ENCODE measurements at regions not wholly inside any gene's neighbourhood (a gene's known extent, or its start where the extent isn't known, plus 50 kb on each side); places are given as distances from the start of the nearest gene placed in this dataset.
"Not testable (repeated sequence)": the region's sequence is repeated elsewhere in the genome, so short reads cannot be mapped to it uniquely, and the experiment has no call there.

DNA sequence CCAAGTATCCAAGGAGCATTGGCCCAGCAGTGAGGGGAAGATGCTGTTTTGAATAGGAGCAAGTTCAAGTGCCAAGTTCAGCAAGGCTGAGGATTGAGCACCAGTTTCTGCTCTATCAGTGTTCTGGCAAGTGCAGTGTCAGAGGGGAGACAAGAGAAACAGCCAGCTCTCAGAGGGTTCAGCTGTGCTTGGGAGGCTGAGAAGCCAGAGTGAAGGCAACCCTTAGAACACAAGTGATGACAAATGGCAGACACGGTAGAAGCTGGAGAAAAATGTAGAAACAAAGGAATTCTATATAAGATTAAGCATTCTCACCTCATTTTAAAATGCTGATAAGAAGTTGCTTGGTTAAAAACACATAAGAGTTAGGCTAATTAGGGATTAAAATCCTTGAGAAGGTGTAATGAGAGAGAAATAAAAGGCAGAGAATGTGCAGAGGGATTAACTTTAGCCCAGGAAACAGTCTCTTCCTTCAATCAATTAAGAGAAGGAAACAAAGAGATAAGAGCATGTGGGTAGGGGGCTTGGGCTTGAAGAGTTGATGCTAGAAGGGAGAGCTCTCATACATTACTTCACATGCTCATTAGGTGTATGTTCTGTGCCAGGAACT lies 475.4 kb downstream of the AJAP1 start:
- BruUV-seq (replicated peaks), result no TSS peak
- Mint-ChIP-seq H3K4me1 (ENCODE audit: low read depth, unreplicated experiment) (no peaks in the 10 kb centered on the region), H3K36me3 (ENCODE audit: insufficient read depth, unreplicated experiment) (no peaks in the 10 kb centered on the region), H3K4me3 (ENCODE audit: low read depth, unreplicated experiment) (no peak overlapping the region), H3K9me3 (ENCODE audit: low read depth, unreplicated experiment) (peaks cover 6% of the 10 kb centered on the region), H3K27ac (ENCODE audit: unreplicated experiment) (no peak overlapping the region), H3K27me3 (ENCODE audit: unreplicated experiment) (no peaks in the 10 kb centered on the region)
- TF ChIP-seq, protein P1, sequence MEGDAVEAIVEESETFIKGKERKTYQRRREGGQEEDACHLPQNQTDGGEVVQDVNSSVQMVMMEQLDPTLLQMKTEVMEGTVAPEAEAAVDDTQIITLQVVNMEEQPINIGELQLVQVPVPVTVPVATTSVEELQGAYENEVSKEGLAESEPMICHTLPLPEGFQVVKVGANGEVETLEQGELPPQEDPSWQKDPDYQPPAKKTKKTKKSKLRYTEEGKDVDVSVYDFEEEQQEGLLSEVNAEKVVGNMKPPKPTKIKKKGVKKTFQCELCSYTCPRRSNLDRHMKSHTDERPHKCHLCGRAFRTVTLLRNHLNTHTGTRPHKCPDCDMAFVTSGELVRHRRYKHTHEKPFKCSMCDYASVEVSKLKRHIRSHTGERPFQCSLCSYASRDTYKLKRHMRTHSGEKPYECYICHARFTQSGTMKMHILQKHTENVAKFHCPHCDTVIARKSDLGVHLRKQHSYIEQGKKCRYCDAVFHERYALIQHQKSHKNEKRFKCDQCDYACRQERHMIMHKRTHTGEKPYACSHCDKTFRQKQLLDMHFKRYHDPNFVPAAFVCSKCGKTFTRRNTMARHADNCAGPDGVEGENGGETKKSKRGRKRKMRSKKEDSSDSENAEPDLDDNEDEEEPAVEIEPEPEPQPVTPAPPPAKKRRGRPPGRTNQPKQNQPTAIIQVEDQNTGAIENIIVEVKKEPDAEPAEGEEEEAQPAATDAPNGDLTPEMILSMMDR (IDR thresholded peaks at IDR 0.05; ENCODE audit: unreplicated experiment), result no peak
- CTCF ChIA-PET, result no interaction called here
- no peak for DNase-seq
- intact Hi-C loops (cut with micrococcal nuclease; ENCODE audit: unreplicated experiment), result no loop called here

DNA sequence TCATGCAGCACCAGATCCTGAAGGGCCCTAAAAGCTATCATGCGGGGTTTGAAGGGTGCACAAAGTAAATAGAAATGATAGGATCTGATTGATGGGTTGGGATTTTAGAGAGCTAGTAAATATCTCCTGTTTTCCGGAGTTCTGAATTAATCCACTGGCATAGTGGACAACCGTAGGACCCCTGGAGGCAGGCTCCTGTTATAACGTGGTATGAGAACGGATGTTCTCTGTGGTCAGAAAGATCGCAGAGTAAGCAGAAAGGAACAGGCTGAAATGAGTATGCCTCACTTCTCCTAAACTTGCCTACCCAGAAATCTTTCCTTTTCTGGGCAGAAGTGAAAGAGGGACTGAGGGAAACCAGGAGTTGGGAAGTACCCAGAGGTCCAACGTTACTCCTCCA lies 470.8 kb downstream of the AJAP1 start:
- TF ChIP-seq, protein P1 (IDR thresholded peaks at IDR 0.05; ENCODE audit: unreplicated experiment), result no peak
- Mint-ChIP-seq H3K27me3 (ENCODE audit: unreplicated experiment) (no peaks in the 10 kb centered on the region), H3K4me3 (ENCODE audit: low read depth, unreplicated experiment) (no peak overlapping the region), H3K36me3 (ENCODE audit: insufficient read depth, unreplicated experiment) (no peaks in the 10 kb centered on the region), H3K9me3 (ENCODE audit: low read depth, unreplicated experiment) (peaks cover 15% of the 10 kb centered on the region), H3K4me1 (ENCODE audit: low read depth, unreplicated experiment) (no peaks in the 10 kb centered on the region), H3K27ac (ENCODE audit: unreplicated experiment) (no peak overlapping the region)
- BruUV-seq (replicated peaks), result no TSS peak
- CTCF ChIA-PET, result no interaction called here
- DNase-seq, result no peak
- intact Hi-C loops (cut with micrococcal nuclease; ENCODE audit: unreplicated experiment), result no loop called here

DNA sequence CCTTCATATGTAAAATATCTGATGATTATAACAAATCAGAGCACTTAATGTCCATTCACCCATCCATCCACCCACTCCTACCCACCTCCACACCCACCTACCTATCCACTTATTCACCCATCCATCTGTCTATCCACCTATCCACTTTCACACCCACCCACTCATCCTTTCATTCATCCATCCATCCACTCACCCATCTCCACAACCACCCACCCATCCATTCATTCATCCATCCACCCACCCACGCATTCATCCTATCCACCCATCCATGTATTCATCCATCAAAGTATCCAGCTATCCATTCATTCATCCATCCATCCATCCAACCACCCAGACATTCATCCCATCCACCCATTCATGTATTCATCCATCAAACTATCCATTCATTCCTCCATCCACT lies 466.1 kb downstream of the AJAP1 start:
- no peaks in the 10 kb centered on the region for H3K36me3 Mint-ChIP-seq (ENCODE audit: insufficient read depth, unreplicated experiment)
- no peak overlapping the region for H3K4me3 Mint-ChIP-seq (ENCODE audit: low read depth, unreplicated experiment)
- H3K27ac Mint-ChIP-seq (ENCODE audit: unreplicated experiment), result no peak overlapping the region
- peaks cover 19% of the 10 kb centered on the region for H3K9me3 Mint-ChIP-seq (ENCODE audit: low read depth, unreplicated experiment)
- no TSS peak for BruUV-seq (replicated peaks)
- TF ChIP-seq, protein P1 (IDR thresholded peaks at IDR 0.05; ENCODE audit: unreplicated experiment), result no peak
- H3K4me1 Mint-ChIP-seq (ENCODE audit: low read depth, unreplicated experiment), result no peaks in the 10 kb centered on the region
- intact Hi-C loops (cut with micrococcal nuclease; ENCODE audit: unreplicated experiment), result no loop called here
- H3K27me3 Mint-ChIP-seq (ENCODE audit: unreplicated experiment), result no peaks in the 10 kb centered on the region
- no peak for DNase-seq
- CTCF ChIA-PET, result no interaction called here

- Mint-ChIP-seq H3K27me3 (ENCODE audit: unreplicated experiment) (no peaks in the 10 kb centered on the region), H3K4me1 (ENCODE audit: low read depth, unreplicated experiment) (no peaks in the 10 kb centered on the region), H3K36me3 (ENCODE audit: insufficient read depth, unreplicated experiment) (no peaks in the 10 kb centered on the region), H3K27ac (ENCODE audit: unreplicated experiment) (no peak overlapping the region), H3K4me3 (ENCODE audit: low read depth, unreplicated experiment) (no peak overlapping the region), H3K9me3 (ENCODE audit: low read depth, unreplicated experiment) (peaks cover 21% of the 10 kb centered on the region)
- no TSS peak for BruUV-seq (replicated peaks)
- intact Hi-C loops (cut with micrococcal nuclease; ENCODE audit: unreplicated experiment), result no loop called here
- CTCF ChIA-PET, result no interaction called here
- TF ChIP-seq, protein P1 (IDR thresholded peaks at IDR 0.05; ENCODE audit: unreplicated experiment), result no peak
- DNase-seq, result no peak
Observed at GRCh38 chr1:5119366-5120234, 465.2 kb downstream of the AJAP1 start.

DNA sequence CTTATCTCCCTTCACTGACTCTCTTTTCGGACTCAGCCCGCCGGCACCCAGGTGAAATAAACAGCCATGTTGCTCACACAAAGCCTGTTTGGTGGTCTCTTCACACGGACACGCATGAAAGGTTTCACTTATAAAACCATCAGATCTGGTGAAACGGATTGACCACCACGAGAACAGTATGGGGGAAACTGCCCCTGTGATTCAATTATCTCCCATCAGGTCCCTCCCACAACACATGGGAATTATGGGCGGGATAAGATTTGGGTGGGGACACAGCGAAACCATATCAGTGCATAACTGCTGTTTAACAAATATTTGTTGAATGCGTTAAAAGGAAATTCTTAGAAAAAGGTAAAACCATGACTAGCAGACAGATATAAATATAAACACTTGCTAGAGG lies 464.4 kb downstream of the AJAP1 start:
- intact Hi-C loops (cut with micrococcal nuclease; ENCODE audit: unreplicated experiment); H3K36me3 Mint-ChIP-seq (ENCODE audit: insufficient read depth, unreplicated experiment); DNase-seq; H3K4me3 Mint-ChIP-seq (ENCODE audit: low read depth, unreplicated experiment); H3K27ac Mint-ChIP-seq (ENCODE audit: unreplicated experiment); H3K27me3 Mint-ChIP-seq (ENCODE audit: unreplicated experiment); H3K4me1 Mint-ChIP-seq (ENCODE audit: low read depth, unreplicated experiment); CTCF ChIA-PET; BruUV-seq (replicated peaks): not testable (repeated sequence)
- peaks cover 19% of the 10 kb centered on the region for H3K9me3 Mint-ChIP-seq (ENCODE audit: low read depth, unreplicated experiment)

GRCh38 chr1:5118292-5118691 lies 463.9 kb downstream of the AJAP1 start:
- H3K27me3 Mint-ChIP-seq (ENCODE audit: unreplicated experiment); intact Hi-C loops (cut with micrococcal nuclease; ENCODE audit: unreplicated experiment); BruUV-seq (replicated peaks); H3K27ac Mint-ChIP-seq (ENCODE audit: unreplicated experiment); DNase-seq; CTCF ChIA-PET; H3K4me1 Mint-ChIP-seq (ENCODE audit: low read depth, unreplicated experiment); H3K36me3 Mint-ChIP-seq (ENCODE audit: insufficient read depth, unreplicated experiment); H3K4me3 Mint-ChIP-seq (ENCODE audit: low read depth, unreplicated experiment): not testable (repeated sequence)
- H3K9me3 Mint-ChIP-seq (ENCODE audit: low read depth, unreplicated experiment), result peaks cover 19% of the 10 kb centered on the region
